ENCODE measurements at regions not wholly inside any gene's neighbourhood (a gene's known extent, or its start where the extent isn't known, plus 50 kb on each side); places are given as distances from the start of the nearest gene placed in this dataset.

GRCh38 chr5:57577432-57578175, 95.0 kb upstream of the ACTBL2 start:
- no peak for TF ChIP-seq CTCF (IDR thresholded peaks at IDR 0.05)

GRCh38 chr5:57576317-57576716, 93.7 kb upstream of the ACTBL2 start:
- DNase-seq (ENCODE audit: low spot score in 2 of 2) = no peak
- H3K9me3 ChIP-seq = no peaks in the 10 kb centered on the region
- H3K27me3 ChIP-seq = no peaks in the 10 kb centered on the region
- no peak overlapping the region for H3K27ac ChIP-seq
- intact Hi-C loops (cut with DNase I) = no loop called here
- no peaks in the 10 kb centered on the region for H3K4me1 ChIP-seq
- no peaks in the 10 kb centered on the region for H3K36me3 ChIP-seq
- no peak overlapping the region for H3K4me3 ChIP-seq
- no peak for TF ChIP-seq CTCF (IDR thresholded peaks at IDR 0.05)

More at GRCh38 chr5:57577432-57578175, 95.0 kb upstream of the ACTBL2 start:
- no peaks in the 10 kb centered on the region for H3K36me3 ChIP-seq
- intact Hi-C loops (cut with DNase I) = no loop called here
- H3K9me3 ChIP-seq = no peaks in the 10 kb centered on the region
- H3K27ac ChIP-seq = no peak overlapping the region
- H3K27me3 ChIP-seq = no peaks in the 10 kb centered on the region
- DNase-seq (ENCODE audit: low spot score in 2 of 2) = no peak
- no peak overlapping the region for H3K4me3 ChIP-seq
- no peaks in the 10 kb centered on the region for H3K4me1 ChIP-seq

GRCh38 chr5:57575839-57576238, 93.2 kb upstream of the ACTBL2 start:
- Histone ChIP-seq H3K27ac (no peak overlapping the region), H3K27me3 (no peaks in the 10 kb centered on the region), H3K4me1 (no peaks in the 10 kb centered on the region), H3K36me3 (no peaks in the 10 kb centered on the region), H3K9me3 (no peaks in the 10 kb centered on the region), H3K4me3 (no peak overlapping the region)
- intact Hi-C loops (cut with DNase I) = no loop called here
- no peak for TF ChIP-seq CTCF (IDR thresholded peaks at IDR 0.05)
- DNase-seq (ENCODE audit: low spot score in 2 of 2) = no peak

DNA sequence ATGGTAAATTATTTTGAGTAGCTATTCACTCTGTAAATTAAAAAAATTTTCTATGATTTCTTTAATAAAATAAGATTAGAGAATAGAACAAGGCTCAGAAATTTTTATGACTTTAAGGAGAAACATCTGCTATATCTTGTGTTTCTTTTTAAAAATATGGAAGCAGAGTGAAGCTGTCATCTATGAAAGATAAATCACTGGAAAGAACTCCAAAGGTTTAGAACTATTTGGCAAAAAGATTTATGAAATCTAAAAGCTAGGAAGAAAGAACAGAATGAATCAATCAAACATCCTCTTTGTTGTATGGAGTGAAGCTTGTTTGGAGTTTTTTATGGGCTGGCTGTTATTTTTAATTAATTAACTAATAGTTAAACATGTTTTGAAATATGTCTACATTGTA, 89.8 kb upstream of the ACTBL2 start:
- DNase-seq (ENCODE audit: low spot score in 2 of 2) = no peak
- H3K27ac ChIP-seq = no peak overlapping the region
- H3K9me3 ChIP-seq = no peaks in the 10 kb centered on the region
- H3K4me1 ChIP-seq = no peaks in the 10 kb centered on the region
- H3K36me3 ChIP-seq = no peaks in the 10 kb centered on the region
- no peaks in the 10 kb centered on the region for H3K27me3 ChIP-seq
- no peak overlapping the region for H3K4me3 ChIP-seq
- TF ChIP-seq CTCF (IDR thresholded peaks at IDR 0.05) = no peak
- intact Hi-C loops (cut with DNase I) = no loop called here

GRCh38 chr5:57569601-57570000, 87.0 kb upstream of the ACTBL2 start:
- no peak for DNase-seq (ENCODE audit: low spot score in 2 of 2)
- intact Hi-C loops (cut with DNase I) = no loop called here
- H3K9me3 ChIP-seq = no peaks in the 10 kb centered on the region
- no peak for TF ChIP-seq CTCF (IDR thresholded peaks at IDR 0.05)
- H3K36me3 ChIP-seq = no peaks in the 10 kb centered on the region
- no peak overlapping the region for H3K27ac ChIP-seq
- H3K4me1 ChIP-seq = no peaks in the 10 kb centered on the region
- no peak overlapping the region for H3K4me3 ChIP-seq
- no peaks in the 10 kb centered on the region for H3K27me3 ChIP-seq

GRCh38 chr5:57568136-57568535, 85.5 kb upstream of the ACTBL2 start:
- no peaks in the 10 kb centered on the region for H3K27me3 ChIP-seq
- no peaks in the 10 kb centered on the region for H3K36me3 ChIP-seq
- no peak overlapping the region for H3K27ac ChIP-seq
- H3K9me3 ChIP-seq = no peaks in the 10 kb centered on the region
- TF ChIP-seq CTCF (IDR thresholded peaks at IDR 0.05) = no peak
- no peaks in the 10 kb centered on the region for H3K4me1 ChIP-seq
- no peak for DNase-seq (ENCODE audit: low spot score in 2 of 2)
- no peak overlapping the region for H3K4me3 ChIP-seq
- intact Hi-C loops (cut with DNase I) = no loop called here
